Muscle of leg (tissue), 3 donors: ENCODE measurements at regions not wholly inside any gene's neighbourhood (a gene's known extent, or its start where the extent isn't known, plus 50 kb on each side); places are given as distances from the start of the nearest gene placed in this dataset.

Source experiments
- DNase-seq: peaks from one replicate; pipeline ENCODE4 v3.0.0; 2013
- H3K27ac ChIP-seq: one replicate; pipeline ENCODE4 v1.5.1; 2013; ENCODE audit warnings: mild to moderate bottlenecking, low read length, control low read depth
- H3K27me3 ChIP-seq: one replicate; pipeline ENCODE4 v1.6.1; 2013; ENCODE audit warnings: low read length; ENCODE audit not compliant: control insufficient read depth, insufficient read depth
- H3K36me3 ChIP-seq: one replicate; pipeline ENCODE4 v1.6.1; 2013; ENCODE audit warnings: low read length; ENCODE audit not compliant: control insufficient read depth, insufficient read depth
- H3K4me1 ChIP-seq: one replicate; pipeline ENCODE4 v1.6.1; 2013; ENCODE audit warnings: low read length; ENCODE audit not compliant: control insufficient read depth, insufficient read depth
- H3K4me3 ChIP-seq: one replicate; pipeline ENCODE4 v1.5.1; 2013; ENCODE audit warnings: low read length, control low read depth
- H3K9me3 ChIP-seq: replicated peaks from 2 replicates; pipeline ENCODE4 v1.6.1; 2013; ENCODE audit warnings: low read depth, low read length; ENCODE audit not compliant: control insufficient read depth
- WGBS: methylation state at CpG from one replicate; pipeline ENCODE4 v1.1.5; 2013; ENCODE audit warnings: missing lambda C conversion rate; ENCODE audit not compliant: insufficient coverage; 5-methylcytosine and 5-hydroxymethylcytosine counted together

DNA sequence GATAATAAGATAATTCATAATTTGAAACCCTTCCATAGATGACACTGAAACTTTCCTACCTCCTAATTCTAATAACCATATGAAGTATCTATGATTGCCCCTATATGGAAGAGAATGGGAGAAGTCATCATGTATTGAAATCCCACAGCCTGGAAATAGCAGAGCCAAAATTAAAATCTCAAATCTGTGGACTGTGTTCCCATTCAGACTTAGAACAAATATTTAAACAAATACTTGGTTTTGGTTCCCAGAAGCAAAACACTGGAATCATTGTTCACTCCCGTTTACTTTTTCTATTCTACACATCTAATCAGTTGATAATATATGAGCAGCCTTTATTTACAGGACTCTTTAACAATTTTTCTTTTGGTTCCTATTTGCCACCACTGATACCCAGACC lies 92.6 kb upstream of the PTPRD start:
- Histone ChIP-seq H3K27ac (no peak overlapping the region), H3K4me1 (no peaks in the 10 kb centered on the region), H3K36me3 (no peaks in the 10 kb centered on the region), H3K4me3 (no peak overlapping the region), H3K9me3 (peaks cover 3% of the 10 kb centered on the region), H3K27me3 (no peaks in the 10 kb centered on the region)
- no peak for DNase-seq
- 83% methylated on average over 1 of the region's 1 CpG for WGBS

DNA sequence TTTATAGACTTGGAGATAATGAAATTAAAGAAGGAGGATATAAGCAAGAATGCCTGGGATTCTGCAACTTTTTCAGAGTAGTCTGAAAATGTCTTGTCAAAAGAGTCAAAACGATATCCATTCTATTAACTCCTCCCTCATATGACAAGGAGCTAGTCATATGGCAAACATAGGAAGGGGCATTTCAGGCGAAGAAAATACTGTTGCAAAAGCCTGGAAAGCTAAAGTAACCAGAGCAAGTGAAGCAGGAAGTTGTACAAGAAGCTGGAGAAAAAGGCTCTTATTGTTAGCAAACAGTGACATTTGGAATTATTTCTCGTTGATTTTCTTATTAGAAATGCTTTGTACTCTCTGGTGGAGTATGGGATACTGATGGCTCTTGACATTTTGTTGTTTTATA lies 94.0 kb upstream of the PTPRD start:
- WGBS, result no CpG with 5 or more reads among the region's 3 CpGs
- Histone ChIP-seq H3K9me3 (no peaks in the 10 kb centered on the region), H3K4me3 (no peak overlapping the region), H3K4me1 (no peaks in the 10 kb centered on the region), H3K27me3 (no peaks in the 10 kb centered on the region), H3K36me3 (no peaks in the 10 kb centered on the region), H3K27ac (no peak overlapping the region)
- no peak for DNase-seq

DNA sequence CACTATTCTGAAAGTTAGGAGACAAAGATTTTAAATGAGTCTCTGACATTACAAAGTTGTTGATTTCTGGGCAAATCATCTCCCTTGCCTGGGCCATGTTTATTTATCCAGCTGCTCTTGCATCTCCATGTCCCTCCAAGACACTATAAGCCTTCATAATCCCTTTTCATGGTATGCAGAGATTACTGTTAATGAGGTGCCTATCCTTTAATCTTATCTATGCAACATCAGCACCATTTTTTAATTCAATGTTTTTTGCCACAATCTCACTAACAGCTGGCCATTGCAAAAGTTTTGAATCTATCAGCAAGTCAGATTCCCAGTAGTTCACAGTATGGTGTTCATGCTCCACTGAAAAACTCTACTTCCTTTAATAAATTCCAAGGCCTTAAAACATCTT lies 108.5 kb upstream of the PTPRD start:
- no peaks in the 10 kb centered on the region for H3K9me3 ChIP-seq
- no peaks in the 10 kb centered on the region for H3K4me1 ChIP-seq
- no peak overlapping the region for H3K27ac ChIP-seq
- no peak for DNase-seq
- H3K4me3 ChIP-seq, result no peak overlapping the region
- H3K36me3 ChIP-seq, result no peaks in the 10 kb centered on the region
- no peaks in the 10 kb centered on the region for H3K27me3 ChIP-seq

DNA sequence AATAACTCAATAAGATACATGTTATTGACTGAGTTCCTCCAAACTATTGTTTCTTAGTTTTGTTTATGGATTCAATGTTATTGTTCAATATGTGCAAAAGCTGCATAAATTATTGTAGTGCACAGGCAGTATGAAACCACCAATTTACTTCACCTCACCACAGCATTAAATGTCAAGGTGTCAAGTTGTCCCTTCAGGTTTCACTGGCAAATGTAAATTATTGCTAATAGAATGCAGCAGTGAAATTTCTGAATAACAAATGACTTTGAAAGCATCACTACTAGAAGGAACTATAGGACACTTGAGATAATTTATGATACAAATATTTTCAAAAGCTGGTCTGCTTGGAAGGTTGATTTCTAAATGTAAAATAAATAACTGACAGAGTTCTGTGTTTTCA lies 116.4 kb upstream of the PTPRD start:
- H3K4me3 ChIP-seq, result no peak overlapping the region
- H3K27me3 ChIP-seq, result no peaks in the 10 kb centered on the region
- H3K4me1 ChIP-seq, result no peaks in the 10 kb centered on the region
- no peak for DNase-seq
- no peak overlapping the region for H3K27ac ChIP-seq
- H3K9me3 ChIP-seq, result no peaks in the 10 kb centered on the region
- H3K36me3 ChIP-seq, result no peaks in the 10 kb centered on the region

DNA sequence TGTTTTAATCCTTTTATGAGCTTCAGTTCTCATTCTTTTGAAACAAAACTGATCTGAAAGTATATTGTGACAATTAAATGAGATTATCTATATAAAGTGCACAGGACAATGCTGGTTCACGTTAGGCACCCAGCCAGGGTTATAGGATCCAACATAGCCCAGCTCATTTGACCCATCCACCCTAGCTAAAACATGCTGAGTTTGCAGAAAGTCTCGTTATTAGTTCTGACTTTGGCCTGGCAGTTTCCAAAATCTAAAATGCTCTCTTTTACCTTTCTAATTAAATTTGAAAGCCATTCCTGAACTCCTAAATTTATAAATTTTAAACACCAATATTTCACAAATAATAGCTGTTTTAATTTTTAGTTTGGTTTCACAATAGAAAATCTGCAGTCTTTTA lies 131.9 kb upstream of the PTPRD start:
- H3K4me3 ChIP-seq, result no peak overlapping the region
- no peak for DNase-seq
- WGBS, result 60% methylated on average over 1 of the region's 2 CpGs
- no peaks in the 10 kb centered on the region for H3K9me3 ChIP-seq
- no peak overlapping the region for H3K27ac ChIP-seq
- no peaks in the 10 kb centered on the region for H3K27me3 ChIP-seq
- H3K36me3 ChIP-seq, result no peaks in the 10 kb centered on the region
- H3K4me1 ChIP-seq, result no peaks in the 10 kb centered on the region

DNA sequence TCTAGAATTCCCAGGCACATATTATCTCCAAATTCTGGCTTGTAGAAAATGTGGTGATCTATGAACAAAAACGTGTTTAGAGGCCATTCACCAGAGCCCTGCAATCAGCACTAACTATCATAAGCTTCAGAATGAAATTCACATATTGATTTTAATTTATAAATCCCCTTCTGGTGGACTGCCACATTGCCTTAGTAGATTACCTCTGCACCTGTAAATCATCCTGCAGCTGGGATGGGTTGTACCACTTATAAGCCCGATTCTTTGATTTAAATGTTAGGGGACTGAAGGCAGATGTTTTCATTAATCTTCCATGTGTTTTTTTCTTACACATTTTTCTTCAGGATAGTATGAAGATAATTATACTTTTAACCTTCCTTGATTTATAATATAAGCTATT lies 140.7 kb upstream of the PTPRD start:
- no peak overlapping the region for H3K27ac ChIP-seq
- no peaks in the 10 kb centered on the region for H3K9me3 ChIP-seq
- WGBS, result no CpG with 5 or more reads among the region's 2 CpGs

DNA sequence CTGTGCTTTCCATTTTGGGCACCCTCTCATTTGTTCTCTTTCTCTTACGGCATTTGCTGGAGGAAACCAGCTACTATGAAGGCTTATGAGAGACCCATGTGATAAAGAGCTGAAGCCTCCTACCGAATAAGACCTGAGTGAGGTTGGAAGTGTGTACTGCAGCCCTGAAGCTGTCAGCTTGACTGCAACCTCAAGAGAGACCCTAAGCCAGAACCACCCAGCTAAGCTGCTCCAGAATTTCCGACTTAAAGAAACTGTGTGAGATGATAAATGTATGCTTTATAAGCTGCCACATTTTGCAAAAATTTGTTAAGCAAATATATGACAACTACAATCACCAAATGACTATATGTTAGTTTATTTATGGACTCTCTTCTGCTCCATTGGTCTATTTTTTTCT lies 151.7 kb upstream of the PTPRD start:
- Histone ChIP-seq H3K4me3 (no peak overlapping the region), H3K27ac (no peak overlapping the region), H3K4me1 (no peaks in the 10 kb centered on the region), H3K27me3 (no peaks in the 10 kb centered on the region), H3K9me3 (peaks cover 3% of the 10 kb centered on the region), H3K36me3 (no peaks in the 10 kb centered on the region)
- DNase-seq, result no peak
- 71% methylated on average over 1 of the region's 3 CpGs for WGBS

More for the DNA sequence above, 140.7 kb upstream of the PTPRD start:
- Histone ChIP-seq H3K4me1 (no peaks in the 10 kb centered on the region), H3K36me3 (no peaks in the 10 kb centered on the region), H3K27me3 (no peaks in the 10 kb centered on the region), H3K4me3 (no peak overlapping the region)
- no peak for DNase-seq

DNA sequence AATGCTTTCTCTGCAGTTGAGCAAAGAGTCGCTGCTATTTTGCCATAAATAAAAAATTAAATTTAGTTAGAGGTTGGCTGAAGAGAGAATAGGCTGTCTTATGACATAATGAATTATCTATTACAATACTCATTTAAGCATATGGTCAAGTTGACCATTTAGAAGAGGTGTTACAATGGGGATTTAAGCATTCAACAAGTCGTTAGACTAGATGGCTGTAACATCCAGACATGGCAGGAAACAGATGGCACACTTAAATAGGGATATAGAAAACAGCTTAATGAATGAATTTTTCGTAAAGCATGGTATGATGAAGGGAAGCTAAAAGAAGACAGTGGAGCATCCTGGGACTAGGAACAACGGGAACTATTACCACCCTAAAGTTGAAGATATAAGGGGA lies 160.3 kb upstream of the PTPRD start:
- no peaks in the 10 kb centered on the region for H3K36me3 ChIP-seq

DNA sequence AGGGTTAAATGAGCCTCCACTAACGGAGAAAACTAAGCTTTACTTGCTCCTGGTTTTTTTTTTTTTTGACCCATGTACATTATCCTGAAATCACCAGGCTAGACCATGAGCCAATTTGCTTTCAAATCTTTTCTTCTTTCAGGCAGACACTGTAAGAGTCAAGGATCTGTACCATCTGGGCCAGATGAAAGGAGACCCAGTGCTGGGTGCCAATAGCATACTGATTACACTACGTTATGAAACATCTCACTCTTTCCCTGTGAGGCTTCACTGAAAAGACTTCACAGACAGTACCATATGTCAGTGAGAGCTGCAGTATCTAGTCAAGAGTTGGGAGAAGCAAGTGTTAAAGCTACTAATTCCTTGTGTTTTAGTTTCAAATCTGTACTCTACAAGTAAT lies 161.2 kb upstream of the PTPRD start:
- H3K27me3 ChIP-seq, result no peaks in the 10 kb centered on the region
- no peak overlapping the region for H3K4me3 ChIP-seq
- no peak for DNase-seq
- H3K9me3 ChIP-seq, result peaks cover 6% of the 10 kb centered on the region
- WGBS, result 86% methylated on average over 1 of the region's 2 CpGs
- no peaks in the 10 kb centered on the region for H3K36me3 ChIP-seq
- no peak overlapping the region for H3K27ac ChIP-seq
- H3K4me1 ChIP-seq, result no peaks in the 10 kb centered on the region

More for the DNA sequence above, 160.3 kb upstream of the PTPRD start:
- 52% methylated on average over 2 of the region's 4 CpGs for WGBS
- no peak for DNase-seq
- no peak overlapping the region for H3K27ac ChIP-seq
- peaks cover 6% of the 10 kb centered on the region for H3K9me3 ChIP-seq
- H3K4me3 ChIP-seq, result no peak overlapping the region
- no peaks in the 10 kb centered on the region for H3K27me3 ChIP-seq
- no peaks in the 10 kb centered on the region for H3K4me1 ChIP-seq

DNA sequence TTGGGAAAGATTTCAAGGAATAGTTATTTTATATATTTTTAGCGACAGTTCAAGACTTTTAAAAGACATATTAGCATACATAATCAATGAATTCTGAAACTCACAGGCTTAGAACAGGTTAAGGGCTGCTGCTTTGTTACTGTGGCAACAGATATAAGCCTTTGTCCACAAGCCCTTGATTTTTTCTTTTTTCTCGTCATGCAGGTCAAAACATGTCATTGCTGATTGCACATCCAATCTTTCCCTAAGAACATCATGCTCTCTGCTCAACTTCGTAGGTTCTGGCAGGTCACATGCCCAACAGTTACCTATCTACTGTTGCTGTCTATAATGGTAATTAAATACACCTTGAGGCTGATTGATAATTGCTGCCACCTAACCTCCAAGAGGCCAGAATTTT lies 172.5 kb upstream of the PTPRD start:
- Histone ChIP-seq H3K9me3 (peaks cover 8% of the 10 kb centered on the region), H3K4me3 (no peak overlapping the region), H3K36me3 (no peaks in the 10 kb centered on the region), H3K4me1 (no peaks in the 10 kb centered on the region), H3K27ac (no peak overlapping the region), H3K27me3 (no peaks in the 10 kb centered on the region)
- WGBS, result no CpG with 5 or more reads among the region's 3 CpGs
- DNase-seq, result no peak

DNA sequence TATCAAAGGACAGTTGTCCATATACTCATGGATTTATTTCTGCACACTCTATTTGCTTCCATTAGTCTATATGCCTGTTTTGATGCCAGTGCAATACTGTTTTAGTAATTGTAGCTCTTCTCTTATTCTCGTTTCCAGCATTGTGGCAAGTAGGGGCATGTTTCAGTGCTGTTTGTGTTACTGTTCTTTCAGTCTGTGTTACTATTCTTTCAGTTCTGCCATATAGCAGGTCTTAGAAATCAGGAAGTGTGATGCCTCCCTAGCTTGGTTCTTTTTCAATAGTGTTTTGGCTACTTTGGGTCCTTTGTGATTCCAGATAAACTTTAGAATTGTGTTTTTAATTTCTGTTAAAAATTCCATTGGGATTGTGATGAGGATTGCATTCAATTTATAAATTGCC lies 180.5 kb upstream of the PTPRD start:
- no peak overlapping the region for H3K4me3 ChIP-seq
- peaks cover 16% of the 10 kb centered on the region for H3K9me3 ChIP-seq
- no peaks in the 10 kb centered on the region for H3K36me3 ChIP-seq
- H3K27me3 ChIP-seq, result no peaks in the 10 kb centered on the region
- WGBS, result no CpG with 5 or more reads among the region's 1 CpG
- DNase-seq, result no peak
- H3K27ac ChIP-seq, result no peak overlapping the region
- no peaks in the 10 kb centered on the region for H3K4me1 ChIP-seq
